Osteoblast (primary cell): ENCODE measurements at regions not wholly inside any gene's neighbourhood (a gene's known extent, or its start where the extent isn't known, plus 50 kb on each side); places are given as distances from the start of the nearest gene placed in this dataset.

Experiments used
- DNase-seq: peaks from one replicate; pipeline ENCODE4 v3.0.0; 2011; ENCODE audit warnings: low spot score, mixed read lengths; ENCODE audit not compliant: insufficient read length; ENCODE audit errors: missing footprints
- H2AFZ ChIP-seq: 2 replicates; pipeline ENCODE4 v1.6.0; 2011; ENCODE audit warnings: mild to moderate bottlenecking, low read length
- H3K27ac ChIP-seq: 2 replicates; pipeline ENCODE4 v1.5.1; 2011; ENCODE audit warnings: mild to moderate bottlenecking, low read depth, low read length, moderate library complexity
- H3K27me3 ChIP-seq: 2 replicates; pipeline ENCODE4 v1.6.0; 2012; ENCODE audit warnings: mild to moderate bottlenecking, control low read depth, inconsistent platforms, low read length, moderate library complexity; ENCODE audit not compliant: insufficient read depth
- H3K36me3 ChIP-seq: 2 replicates; pipeline ENCODE4 v1.5.1; 2011; ENCODE audit warnings: mild to moderate bottlenecking, low read length, control low read depth, moderate library complexity; ENCODE audit not compliant: insufficient read depth
- H3K4me1 ChIP-seq: 2 replicates; pipeline ENCODE4 v1.5.1; 2011; ENCODE audit warnings: mild to moderate bottlenecking, low read length, control low read depth, moderate library complexity; ENCODE audit not compliant: insufficient read depth
- H3K4me2 ChIP-seq: 2 replicates; pipeline ENCODE4 v1.6.0; 2011; ENCODE audit warnings: mild to moderate bottlenecking, low read length; ENCODE audit not compliant: insufficient read depth
- H3K4me3 ChIP-seq: fragments of 200-600 bp; sonication (generic); 3 replicates; pipeline ENCODE4 v1.5.1; 2012; ENCODE audit warnings: mild to moderate bottlenecking, low read length, inconsistent platforms; ENCODE audit not compliant: insufficient read depth
- H3K79me2 ChIP-seq: 2 replicates; pipeline ENCODE4 v1.6.0; 2012; ENCODE audit warnings: mild to moderate bottlenecking, low read length, control low read depth, inconsistent platforms; ENCODE audit not compliant: insufficient read depth
- H3K9me3 ChIP-seq: 2 replicates; pipeline ENCODE4 v1.5.1; 2011; ENCODE audit warnings: low read depth, low read length, control low read depth
- H4K20me1 ChIP-seq: 2 replicates; pipeline ENCODE4 v1.6.0; 2012; ENCODE audit warnings: mild to moderate bottlenecking, low read length, control low read depth; ENCODE audit not compliant: insufficient read depth
- CTCF ChIP-seq: IDR thresholded peaks from 2 replicates; pipeline ENCODE4 v1.5.1; 2011; ENCODE audit warnings: mild to moderate bottlenecking, low read depth, low read length, moderate library complexity; ENCODE audit errors: extremely low read depth

GRCh38 chr2:19235308-19235707 lies 123.1 kb downstream of the OSR1 start:
- Histone ChIP-seq H4K20me1 (no peaks in the 10 kb centered on the region), H2AFZ (no peak overlapping the region), H3K27ac (no peak overlapping the region), H3K4me2 (peak overlapping the region; percentile 10), H3K9me3 (no peaks in the 10 kb centered on the region), H3K79me2 (no peaks in the 10 kb centered on the region), H3K36me3 (no peaks in the 10 kb centered on the region), H3K4me3 (no peak overlapping the region), H3K27me3 (no peaks in the 10 kb centered on the region), H3K4me1 (peaks cover 14% of the 10 kb centered on the region)
- TF ChIP-seq CTCF: no peak
- peak; percentile 78 for DNase-seq

GRCh38 chr2:19232312-19232711 lies 126.1 kb downstream of the OSR1 start:
- Histone ChIP-seq H3K4me2 (no peak overlapping the region), H3K79me2 (no peaks in the 10 kb centered on the region), H2AFZ (no peak overlapping the region), H3K27me3 (no peaks in the 10 kb centered on the region), H3K9me3 (no peaks in the 10 kb centered on the region), H3K27ac (no peak overlapping the region), H3K4me3 (no peak overlapping the region), H3K36me3 (no peaks in the 10 kb centered on the region), H3K4me1 (peaks cover 16% of the 10 kb centered on the region), H4K20me1 (no peaks in the 10 kb centered on the region)
- no peak for TF ChIP-seq CTCF
- peak; percentile 13 for DNase-seq

GRCh38 chr2:19231625-19232024 lies 126.8 kb downstream of the OSR1 start:
- H3K27ac ChIP-seq: no peak overlapping the region
- H3K4me1 ChIP-seq: peaks cover 18% of the 10 kb centered on the region
- DNase-seq: no peak
- H4K20me1 ChIP-seq: no peaks in the 10 kb centered on the region
- no peak overlapping the region for H3K4me3 ChIP-seq
- H3K79me2 ChIP-seq: no peaks in the 10 kb centered on the region
- no peak for TF ChIP-seq CTCF
- H3K36me3 ChIP-seq: no peaks in the 10 kb centered on the region
- H3K4me2 ChIP-seq: no peak overlapping the region
- no peaks in the 10 kb centered on the region for H3K9me3 ChIP-seq
- H2AFZ ChIP-seq: no peak overlapping the region
- H3K27me3 ChIP-seq: no peaks in the 10 kb centered on the region

GRCh38 chr2:19230626-19231025 lies 127.8 kb downstream of the OSR1 start:
- no peak for TF ChIP-seq CTCF
- Histone ChIP-seq H3K27me3 (no peaks in the 10 kb centered on the region), H3K4me1 (peaks cover 17% of the 10 kb centered on the region), H3K79me2 (no peaks in the 10 kb centered on the region), H3K9me3 (no peaks in the 10 kb centered on the region), H3K4me2 (no peak overlapping the region), H3K4me3 (no peak overlapping the region), H2AFZ (no peak overlapping the region), H3K27ac (no peak overlapping the region), H4K20me1 (no peaks in the 10 kb centered on the region), H3K36me3 (no peaks in the 10 kb centered on the region)
- no peak for DNase-seq
